Activated CD8-positive, alpha-beta T cell treated with anti-CD3 and anti-CD28 coated beads for 36 hours (primary cell): ENCODE measurements at regions not wholly inside any gene's neighbourhood (a gene's known extent, or its start where the extent isn't known, plus 50 kb on each side); places are given as distances from the start of the nearest gene placed in this dataset.

ENCODE experiments used
- ATAC-seq: fragments of 200-7000 bp; cut with Tn5 transposase; one replicate; pipeline ENCODE4 v1.10.0; 2021; ENCODE audit warnings: mild to moderate bottlenecking, moderate library complexity
- CTCF ChIA-PET: fragments of 350-600 bp; sonication (Branson Sonifier 250); formaldehyde crosslinking; loops from one replicate; lab custom pipeline; 2021; ENCODE audit warnings: antibody characterized with exemption; lab: Charles Lee
- POLR2A ChIA-PET: fragments of 350-600 bp; sonication (Branson Sonifier 250); formaldehyde crosslinking; loops from one replicate; lab custom pipeline; 2021; ENCODE audit warnings: antibody characterized with exemption; lab: Charles Lee
- DNase-seq: peaks from one replicate; pipeline ENCODE4 v3.0.0-alpha.2; 2020
- H3K27ac Mint-ChIP-seq: one replicate; pipeline ENCODE4 v1.8.0; 2021; ENCODE audit warnings: mild to moderate bottlenecking, mixed read lengths
- H3K27me3 Mint-ChIP-seq: one replicate; pipeline ENCODE4 v1.8.0; 2021; ENCODE audit warnings: mixed read lengths
- H3K36me3 Mint-ChIP-seq: one replicate; pipeline ENCODE4 v1.8.0; 2021; ENCODE audit warnings: low read depth, mixed read lengths
- H3K4me1 Mint-ChIP-seq: one replicate; pipeline ENCODE4 v1.8.0; 2021; ENCODE audit warnings: low read depth, mixed read lengths
- H3K4me3 Mint-ChIP-seq: one replicate; pipeline ENCODE4 v1.8.0; 2021; ENCODE audit warnings: mild to moderate bottlenecking, moderate library complexity, mixed read lengths
- H3K9me3 Mint-ChIP-seq: one replicate; pipeline ENCODE4 v1.8.0; 2021; ENCODE audit warnings: mixed read lengths
- CTCF ChIP-seq: fragments of 200-600 bp; IDR thresholded peaks from one replicate; pipeline ENCODE4 v1.8.0; 2022; ENCODE audit warnings: antibody characterized with exemption, mild to moderate bottlenecking
- intact Hi-C: fragments of 100-400 bp; cut with micrococcal nuclease; formaldehyde crosslinking; loops from one replicate; pipeline ENCODE4 v1.10.0; 2022

GRCh38 chr10:55704950-55705349 lies 656.1 kb downstream of the ZWINT start:
- POLR2A ChIA-PET = no interaction called here
- DNase-seq = no peak
- Mint-ChIP-seq H3K4me1 (no peaks in the 10 kb centered on the region), H3K27ac (no peak overlapping the region), H3K9me3 (peaks cover 19% of the 10 kb centered on the region), H3K27me3 (no peaks in the 10 kb centered on the region), H3K4me3 (no peak overlapping the region), H3K36me3 (no peaks in the 10 kb centered on the region)
- CTCF ChIA-PET = no interaction called here
- intact Hi-C loops = no loop called here
- ATAC-seq = no peak
- TF ChIP-seq CTCF = no peak

- intact Hi-C loops = no loop called here
- H3K9me3 Mint-ChIP-seq = peaks cover 17% of the 10 kb centered on the region
- ChIA-PET POLR2A (no interaction called here), CTCF (interaction anchor here (1.2 kb wide), 1 partner anchor 9 kb away, joined by 4 read pairs; no protein-coding TSS in a partner anchor)
- no peak for DNase-seq
- no peak overlapping the region for H3K4me3 Mint-ChIP-seq
- H3K36me3 Mint-ChIP-seq = no peaks in the 10 kb centered on the region
- no peaks in the 10 kb centered on the region for H3K27me3 Mint-ChIP-seq
- no peaks in the 10 kb centered on the region for H3K4me1 Mint-ChIP-seq
- TF ChIP-seq CTCF = no peak
- no peak for ATAC-seq
- H3K27ac Mint-ChIP-seq = no peak overlapping the region
These were observed 692.6 kb downstream of the ZWINT start for GRCh38 chr10:55668326-55668922.

- ChIA-PET POLR2A (no interaction called here), CTCF (no interaction called here)
- DNase-seq (no peak), ATAC-seq (no peak)
- H3K4me1 Mint-ChIP-seq = no peaks in the 10 kb centered on the region
- no peak overlapping the region for H3K4me3 Mint-ChIP-seq
- intact Hi-C loops = no loop called here
- H3K27me3 Mint-ChIP-seq = no peaks in the 10 kb centered on the region
- no peak for TF ChIP-seq CTCF
- no peak overlapping the region for H3K27ac Mint-ChIP-seq
- H3K9me3 Mint-ChIP-seq = peaks cover 12% of the 10 kb centered on the region
- no peaks in the 10 kb centered on the region for H3K36me3 Mint-ChIP-seq
These were observed 707.5 kb downstream of the ZWINT start for GRCh38 chr10:55653531-55653930.

GRCh38 chr10:55641601-55642000 lies 719.5 kb downstream of the ZWINT start:
- H3K4me3 Mint-ChIP-seq = no peak overlapping the region
- no peak overlapping the region for H3K27ac Mint-ChIP-seq
- H3K27me3 Mint-ChIP-seq = no peaks in the 10 kb centered on the region
- CTCF ChIA-PET = no interaction called here
- POLR2A ChIA-PET = no interaction called here
- peaks cover 6% of the 10 kb centered on the region for H3K9me3 Mint-ChIP-seq
- no peak for DNase-seq
- intact Hi-C loops = no loop called here
- no peak for ATAC-seq
- no peaks in the 10 kb centered on the region for H3K36me3 Mint-ChIP-seq
- no peak for TF ChIP-seq CTCF
- no peaks in the 10 kb centered on the region for H3K4me1 Mint-ChIP-seq

GRCh38 chr10:55631071-55631654 lies 729.9 kb downstream of the ZWINT start:
- Mint-ChIP-seq H3K4me1 (no peaks in the 10 kb centered on the region), H3K36me3 (peaks cover 1% of the 10 kb centered on the region), H3K4me3 (no peak overlapping the region), H3K27me3 (peaks cover 29% of the 10 kb centered on the region), H3K27ac (no peak overlapping the region), H3K9me3 (peaks cover 3% of the 10 kb centered on the region)
- intact Hi-C loops = no loop called here
- peak; percentile 78 for ATAC-seq
- DNase-seq = peak; percentile 39
- CTCF ChIA-PET = no interaction called here
- peak; percentile 43 for TF ChIP-seq CTCF
- POLR2A ChIA-PET = no interaction called here
